Activated naive CD4-positive, alpha-beta T cell treated with anti-CD3 and anti-CD28 coated beads, Interleukin-2, amount 10 ng/mL, durations not matched to agents 7 days and 5 days (primary cell): ENCODE measurements at regions not wholly inside any gene's neighbourhood (a gene's known extent, or its start where the extent isn't known, plus 50 kb on each side); places are given as distances from the start of the nearest gene placed in this dataset.
"Not testable (repeated sequence)": the region's sequence is repeated elsewhere in the genome, so short reads cannot be mapped to it uniquely, and the experiment has no call there.

Experiments
- CTCF ChIA-PET: fragments of 350-600 bp; sonication (Branson Sonifier 250); formaldehyde crosslinking; loops from one replicate; lab custom pipeline; 2021; ENCODE audit warnings: antibody characterized with exemption; lab: Charles Lee
- DNase-seq: peaks from one replicate; pipeline ENCODE4 v3.0.0-alpha.2; 2020
- H3K27ac Mint-ChIP-seq: one replicate; pipeline ENCODE4 v1.8.0; 2021; ENCODE audit warnings: mild to moderate bottlenecking, moderate library complexity, mixed read lengths
- H3K27me3 Mint-ChIP-seq: one replicate; pipeline ENCODE4 v1.8.0; 2021; ENCODE audit warnings: mild to moderate bottlenecking, mixed read lengths
- H3K36me3 Mint-ChIP-seq: one replicate; pipeline ENCODE4 v1.8.0; 2021; ENCODE audit warnings: mixed read lengths
- H3K4me1 Mint-ChIP-seq: one replicate; pipeline ENCODE4 v1.8.0; 2021; ENCODE audit warnings: mixed read lengths
- H3K4me3 Mint-ChIP-seq: one replicate; pipeline ENCODE4 v1.8.0; 2021; ENCODE audit warnings: mild to moderate bottlenecking, moderate library complexity, mixed read lengths
- H3K9me3 Mint-ChIP-seq: one replicate; pipeline ENCODE4 v1.8.0; 2021; ENCODE audit warnings: mixed read lengths

- CTCF ChIA-PET = no interaction called here
- Mint-ChIP-seq H3K4me3 (no peak overlapping the region), H3K27ac (no peak overlapping the region), H3K4me1 (no peaks in the 10 kb centered on the region), H3K27me3 (no peaks in the 10 kb centered on the region), H3K9me3 (peaks cover 5% of the 10 kb centered on the region), H3K36me3 (no peaks in the 10 kb centered on the region)
- no peak for DNase-seq
Observed at GRCh38 chr11:23217072-23217471, 356.8 kb upstream of the CCDC179 start.

GRCh38 chr11:23220086-23220485 lies 359.8 kb upstream of the CCDC179 start:
- H3K36me3 Mint-ChIP-seq, H3K9me3 Mint-ChIP-seq, CTCF ChIA-PET, H3K4me3 Mint-ChIP-seq, H3K27ac Mint-ChIP-seq, H3K27me3 Mint-ChIP-seq, H3K4me1 Mint-ChIP-seq, DNase-seq: not testable (repeated sequence)

- H3K36me3 Mint-ChIP-seq = no peaks in the 10 kb centered on the region
- H3K4me3 Mint-ChIP-seq = no peak overlapping the region
- H3K9me3 Mint-ChIP-seq = peaks cover 5% of the 10 kb centered on the region
- no peaks in the 10 kb centered on the region for H3K27me3 Mint-ChIP-seq
- no peak overlapping the region for H3K27ac Mint-ChIP-seq
- H3K4me1 Mint-ChIP-seq = no peaks in the 10 kb centered on the region
- DNase-seq = no peak
- CTCF ChIA-PET = no interaction called here
Observed at GRCh38 chr11:23221366-23221765, 361.1 kb upstream of the CCDC179 start.

GRCh38 chr11:23226331-23227077 lies 366.2 kb upstream of the CCDC179 start:
- no peak for DNase-seq
- no peaks in the 10 kb centered on the region for H3K36me3 Mint-ChIP-seq
- no peak overlapping the region for H3K4me3 Mint-ChIP-seq
- H3K9me3 Mint-ChIP-seq = peaks cover 4% of the 10 kb centered on the region
- no peak overlapping the region for H3K27ac Mint-ChIP-seq
- H3K4me1 Mint-ChIP-seq = no peaks in the 10 kb centered on the region
- no peaks in the 10 kb centered on the region for H3K27me3 Mint-ChIP-seq
- CTCF ChIA-PET = no interaction called here

- Mint-ChIP-seq H3K9me3 (peaks cover 4% of the 10 kb centered on the region), H3K4me3 (no peak overlapping the region), H3K27ac (no peak overlapping the region), H3K36me3 (no peaks in the 10 kb centered on the region), H3K27me3 (no peaks in the 10 kb centered on the region), H3K4me1 (no peaks in the 10 kb centered on the region)
- CTCF ChIA-PET = no interaction called here
- no peak for DNase-seq
Observed at GRCh38 chr11:23227078-23227445, 366.8 kb upstream of the CCDC179 start.

GRCh38 chr11:23232652-23233051 lies 372.4 kb upstream of the CCDC179 start:
- Mint-ChIP-seq H3K9me3 (peaks cover 2% of the 10 kb centered on the region), H3K36me3 (no peaks in the 10 kb centered on the region), H3K27ac (no peak overlapping the region), H3K27me3 (no peaks in the 10 kb centered on the region), H3K4me1 (no peaks in the 10 kb centered on the region), H3K4me3 (no peak overlapping the region)
- CTCF ChIA-PET = no interaction called here
- DNase-seq = no peak

GRCh38 chr11:23233075-23233474 lies 372.8 kb upstream of the CCDC179 start:
- CTCF ChIA-PET = no interaction called here
- Mint-ChIP-seq H3K27ac (no peak overlapping the region), H3K4me1 (no peaks in the 10 kb centered on the region), H3K36me3 (no peaks in the 10 kb centered on the region), H3K27me3 (no peaks in the 10 kb centered on the region), H3K4me3 (no peak overlapping the region), H3K9me3 (peaks cover 2% of the 10 kb centered on the region)
- no peak for DNase-seq

- CTCF ChIA-PET = no interaction called here
Observed at GRCh38 chr11:23236826-23237555, 376.7 kb upstream of the CCDC179 start.

GRCh38 chr11:23252426-23252825 lies 392.2 kb upstream of the CCDC179 start:
- H3K27ac Mint-ChIP-seq = no peak overlapping the region
- H3K4me1 Mint-ChIP-seq = no peaks in the 10 kb centered on the region
- H3K27me3 Mint-ChIP-seq = no peaks in the 10 kb centered on the region
- no peaks in the 10 kb centered on the region for H3K36me3 Mint-ChIP-seq
- no peaks in the 10 kb centered on the region for H3K9me3 Mint-ChIP-seq
- CTCF ChIA-PET = no interaction called here
- no peak overlapping the region for H3K4me3 Mint-ChIP-seq
- DNase-seq = no peak

More at GRCh38 chr11:23236826-23237555, 376.7 kb upstream of the CCDC179 start:
- H3K36me3 Mint-ChIP-seq = no peaks in the 10 kb centered on the region
- no peaks in the 10 kb centered on the region for H3K4me1 Mint-ChIP-seq
- H3K9me3 Mint-ChIP-seq = no peaks in the 10 kb centered on the region
- no peak for DNase-seq
- no peak overlapping the region for H3K27ac Mint-ChIP-seq
- H3K27me3 Mint-ChIP-seq = no peaks in the 10 kb centered on the region
- no peak overlapping the region for H3K4me3 Mint-ChIP-seq

- Mint-ChIP-seq H3K27me3 (no peaks in the 10 kb centered on the region), H3K36me3 (no peaks in the 10 kb centered on the region), H3K4me3 (no peak overlapping the region), H3K27ac (no peak overlapping the region), H3K4me1 (no peaks in the 10 kb centered on the region), H3K9me3 (peaks cover 4% of the 10 kb centered on the region)
- DNase-seq = no peak
- CTCF ChIA-PET = no interaction called here
Observed at GRCh38 chr11:23257088-23257487, 396.8 kb upstream of the CCDC179 start.

- Mint-ChIP-seq H3K27me3 (no peaks in the 10 kb centered on the region), H3K36me3 (no peaks in the 10 kb centered on the region), H3K4me1 (no peaks in the 10 kb centered on the region), H3K27ac (no peak overlapping the region), H3K9me3 (peaks cover 4% of the 10 kb centered on the region), H3K4me3 (no peak overlapping the region)
- CTCF ChIA-PET = no interaction called here
- DNase-seq = no peak
Observed at GRCh38 chr11:23257556-23257955, 397.3 kb upstream of the CCDC179 start.

- H3K4me1 Mint-ChIP-seq = no peaks in the 10 kb centered on the region
- CTCF ChIA-PET = no interaction called here
- peaks cover 9% of the 10 kb centered on the region for H3K9me3 Mint-ChIP-seq
- no peak overlapping the region for H3K4me3 Mint-ChIP-seq
- no peaks in the 10 kb centered on the region for H3K27me3 Mint-ChIP-seq
- no peaks in the 10 kb centered on the region for H3K36me3 Mint-ChIP-seq
- no peak overlapping the region for H3K27ac Mint-ChIP-seq
- DNase-seq = no peak
Observed at GRCh38 chr11:23263466-23263865, 403.2 kb upstream of the CCDC179 start.

GRCh38 chr11:23272095-23272494 lies 411.8 kb upstream of the CCDC179 start:
- CTCF ChIA-PET = no interaction called here
- Mint-ChIP-seq H3K4me1 (no peaks in the 10 kb centered on the region), H3K4me3 (no peak overlapping the region), H3K27me3 (no peaks in the 10 kb centered on the region), H3K9me3 (peaks cover 8% of the 10 kb centered on the region), H3K36me3 (no peaks in the 10 kb centered on the region), H3K27ac (no peak overlapping the region)
- no peak for DNase-seq

- CTCF ChIA-PET = no interaction called here
Observed at GRCh38 chr11:23278121-23278520, 417.8 kb upstream of the CCDC179 start.

GRCh38 chr11:23280088-23280487 lies 419.8 kb upstream of the CCDC179 start:
- DNase-seq = no peak
- CTCF ChIA-PET = no interaction called here
- H3K27me3 Mint-ChIP-seq = no peaks in the 10 kb centered on the region
- H3K27ac Mint-ChIP-seq = no peak overlapping the region
- H3K9me3 Mint-ChIP-seq = peaks cover 3% of the 10 kb centered on the region
- H3K36me3 Mint-ChIP-seq = no peaks in the 10 kb centered on the region
- no peak overlapping the region for H3K4me3 Mint-ChIP-seq
- no peaks in the 10 kb centered on the region for H3K4me1 Mint-ChIP-seq

More at GRCh38 chr11:23278121-23278520, 417.8 kb upstream of the CCDC179 start:
- DNase-seq = no peak
- no peak overlapping the region for H3K27ac Mint-ChIP-seq
- H3K4me1 Mint-ChIP-seq = no peaks in the 10 kb centered on the region
- no peaks in the 10 kb centered on the region for H3K36me3 Mint-ChIP-seq
- H3K9me3 Mint-ChIP-seq = peaks cover 8% of the 10 kb centered on the region
- no peak overlapping the region for H3K4me3 Mint-ChIP-seq
- H3K27me3 Mint-ChIP-seq = no peaks in the 10 kb centered on the region
